Cardiac muscle cell (in vitro differentiated cells and primary cell): ENCODE measurements at regions not wholly inside any gene's neighbourhood (a gene's known extent, or its start where the extent isn't known, plus 50 kb on each side); places are given as distances from the start of the nearest gene placed in this dataset.

Experiments used
- DNase-seq, 2 donors: peaks; one replicate each; pipeline versions ENCODE4 v3.0.0 to v3.0.0-alpha.2; 2010 to 2017; ENCODE audit warnings: low read depth in 1 of 2, low spot score in 1 of 2
- H3K27ac ChIP-seq: fragments of 200-600 bp; sonication (generic); 2 replicates; pipeline ENCODE4 v1.5.1; 2016
- H3K27me3 ChIP-seq: fragments of 200-600 bp; sonication (generic); 2 replicates; pipeline ENCODE4 v1.6.0; 2016; ENCODE audit warnings: control low read depth
- H3K36me3 ChIP-seq: fragments of 200-600 bp; sonication (generic); 2 replicates; pipeline ENCODE4 v1.5.1; 2016; ENCODE audit warnings: control low read depth
- H3K4me1 ChIP-seq: fragments of 200-600 bp; sonication (generic); 2 replicates; pipeline ENCODE4 v1.8.1; 2017; ENCODE audit warnings: low read depth, mild to moderate bottlenecking, mixed run types
- H3K4me3 ChIP-seq: fragments of 200-600 bp; sonication (generic); 2 replicates; pipeline ENCODE4 v1.5.1; 2016; ENCODE audit warnings: mild to moderate bottlenecking
- H3K9me3 ChIP-seq: fragments of 200-600 bp; sonication (generic); 2 replicates; pipeline ENCODE4 v1.5.1; 2017; ENCODE audit warnings: low read depth, mild to moderate bottlenecking, control low read depth
- TF ChIP-seq, protein P1 (sequence below): IDR thresholded peaks from 2 replicates; pipeline ENCODE4 v1.5.1; 2012; ENCODE audit warnings: low read depth, mild to moderate bottlenecking, low read length

DNA sequence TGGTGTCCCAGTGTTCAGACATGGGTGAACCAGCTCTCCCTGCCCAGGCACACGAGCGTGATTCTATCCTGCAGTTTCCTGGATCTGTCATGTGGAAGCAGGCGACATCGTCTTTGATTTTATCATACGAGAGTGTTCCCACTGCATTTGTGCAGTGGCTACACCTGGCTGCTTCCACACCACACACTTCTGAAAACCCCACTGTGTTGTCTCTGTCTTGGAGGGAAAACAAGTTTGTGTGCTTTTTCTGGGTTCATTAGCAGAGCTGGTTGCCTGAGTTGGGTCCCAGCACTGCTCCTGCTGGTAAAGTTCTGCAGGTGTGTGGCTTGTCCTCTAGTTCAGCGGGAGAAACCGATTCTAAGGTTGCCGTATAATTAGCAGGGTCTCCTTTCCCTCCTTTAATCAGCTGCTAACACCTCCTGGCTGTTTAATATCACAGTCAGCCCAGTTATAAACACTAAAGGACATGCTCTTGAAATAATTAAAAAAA is 58.5 kb upstream of the TWIST2 start:
- H3K27me3 ChIP-seq: no peaks in the 10 kb centered on the region
- no peaks in the 10 kb centered on the region for H3K9me3 ChIP-seq
- no peaks in the 10 kb centered on the region for H3K4me1 ChIP-seq
- TF ChIP-seq, protein P1, sequence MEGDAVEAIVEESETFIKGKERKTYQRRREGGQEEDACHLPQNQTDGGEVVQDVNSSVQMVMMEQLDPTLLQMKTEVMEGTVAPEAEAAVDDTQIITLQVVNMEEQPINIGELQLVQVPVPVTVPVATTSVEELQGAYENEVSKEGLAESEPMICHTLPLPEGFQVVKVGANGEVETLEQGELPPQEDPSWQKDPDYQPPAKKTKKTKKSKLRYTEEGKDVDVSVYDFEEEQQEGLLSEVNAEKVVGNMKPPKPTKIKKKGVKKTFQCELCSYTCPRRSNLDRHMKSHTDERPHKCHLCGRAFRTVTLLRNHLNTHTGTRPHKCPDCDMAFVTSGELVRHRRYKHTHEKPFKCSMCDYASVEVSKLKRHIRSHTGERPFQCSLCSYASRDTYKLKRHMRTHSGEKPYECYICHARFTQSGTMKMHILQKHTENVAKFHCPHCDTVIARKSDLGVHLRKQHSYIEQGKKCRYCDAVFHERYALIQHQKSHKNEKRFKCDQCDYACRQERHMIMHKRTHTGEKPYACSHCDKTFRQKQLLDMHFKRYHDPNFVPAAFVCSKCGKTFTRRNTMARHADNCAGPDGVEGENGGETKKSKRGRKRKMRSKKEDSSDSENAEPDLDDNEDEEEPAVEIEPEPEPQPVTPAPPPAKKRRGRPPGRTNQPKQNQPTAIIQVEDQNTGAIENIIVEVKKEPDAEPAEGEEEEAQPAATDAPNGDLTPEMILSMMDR: no peak
- no peak overlapping the region for H3K27ac ChIP-seq
- no peaks in the 10 kb centered on the region for H3K36me3 ChIP-seq
- DNase-seq: no peak
- H3K4me3 ChIP-seq: no peak overlapping the region

DNA sequence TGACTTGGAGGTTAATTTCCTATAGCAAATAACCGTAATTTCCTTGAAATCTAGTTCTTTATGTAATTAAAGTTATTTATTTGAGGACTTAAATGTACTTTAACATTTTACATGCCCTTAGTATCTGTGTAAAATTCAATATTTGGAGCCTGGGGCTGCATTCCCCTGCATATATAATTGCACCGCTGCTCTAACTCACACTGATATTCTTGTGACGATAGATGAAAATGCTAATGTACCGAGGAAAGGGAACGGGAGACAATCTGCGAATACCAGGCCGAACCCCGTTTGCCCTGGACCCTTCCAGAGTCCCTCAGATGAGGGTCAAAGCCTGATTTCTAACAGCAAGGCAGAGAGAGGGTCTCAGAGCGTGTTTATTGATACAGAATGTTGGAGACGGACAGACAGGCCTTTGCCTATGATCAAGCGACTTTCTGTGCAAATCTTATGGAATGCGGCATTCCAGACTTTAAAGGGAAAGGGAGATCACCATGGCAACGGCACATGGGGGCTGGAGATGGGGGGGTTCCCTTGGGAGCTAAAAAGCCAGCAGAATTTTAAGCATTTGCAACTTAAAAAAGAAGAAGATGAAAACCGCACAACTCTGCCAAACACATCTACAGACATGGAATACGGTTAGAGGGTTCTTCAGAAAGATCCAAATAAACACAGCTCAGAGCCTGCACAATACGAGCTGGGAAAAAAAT is 57.6 kb upstream of the TWIST2 start:
- DNase-seq: peak in 1 of 2 donors; percentile 17
- Histone ChIP-seq H3K4me1 (no peaks in the 10 kb centered on the region), H3K9me3 (no peaks in the 10 kb centered on the region), H3K27ac (no peak overlapping the region), H3K4me3 (no peak overlapping the region), H3K36me3 (no peaks in the 10 kb centered on the region), H3K27me3 (no peaks in the 10 kb centered on the region)
- TF ChIP-seq, protein P1: no peak

DNA sequence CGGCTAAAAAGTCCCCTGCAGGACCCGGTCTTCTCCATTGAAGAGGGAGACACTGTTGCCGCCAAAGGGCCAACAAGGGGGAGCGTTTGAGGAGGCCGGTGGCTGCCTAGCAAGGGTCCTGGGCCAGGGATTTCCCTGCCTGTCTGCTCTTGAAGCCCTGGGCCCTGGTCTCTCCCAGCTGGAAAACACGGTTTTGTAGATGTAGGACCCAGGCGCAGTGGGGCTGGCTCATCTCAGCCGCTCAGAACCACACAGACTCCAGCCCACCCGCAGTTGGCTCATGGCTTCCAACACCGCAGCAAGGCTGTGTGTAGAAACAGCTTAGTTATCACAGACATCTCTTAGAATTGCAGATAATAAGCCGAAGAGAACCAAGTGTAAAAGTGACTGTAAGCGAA is 57.1 kb upstream of the TWIST2 start:
- H3K4me3 ChIP-seq: no peak overlapping the region
- H3K27ac ChIP-seq: no peak overlapping the region
- TF ChIP-seq, protein P1: no peak
- no peaks in the 10 kb centered on the region for H3K36me3 ChIP-seq
- H3K4me1 ChIP-seq: no peaks in the 10 kb centered on the region
- H3K9me3 ChIP-seq: no peaks in the 10 kb centered on the region
- peak in 1 of 2 donors; percentile 18 for DNase-seq
- no peaks in the 10 kb centered on the region for H3K27me3 ChIP-seq

GRCh38 chr2:238791354-238791753 is 56.5 kb upstream of the TWIST2 start:
- Histone ChIP-seq H3K9me3 (no peaks in the 10 kb centered on the region), H3K4me3 (no peak overlapping the region), H3K27ac (no peak overlapping the region), H3K36me3 (no peaks in the 10 kb centered on the region), H3K4me1 (no peaks in the 10 kb centered on the region), H3K27me3 (no peaks in the 10 kb centered on the region)
- DNase-seq: no peak
- TF ChIP-seq, protein P1: no peak

DNA sequence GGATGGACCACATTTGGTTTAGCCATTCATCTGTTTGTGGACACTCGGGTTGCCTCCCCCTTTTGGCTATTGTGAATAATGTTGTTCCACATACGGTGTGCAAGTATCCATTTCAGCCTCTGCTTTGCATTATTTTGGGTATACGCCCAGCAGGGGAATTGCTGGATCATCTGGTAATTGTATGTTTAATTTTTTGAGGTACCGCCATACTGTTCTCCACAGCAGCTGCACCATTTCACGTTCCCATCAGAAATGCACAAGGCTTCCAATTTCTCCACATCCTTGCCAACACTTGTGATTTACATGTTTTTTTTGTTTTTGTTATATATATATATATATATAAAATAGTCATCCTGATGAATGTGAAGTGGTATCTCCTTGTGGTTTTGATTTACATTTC is 54.6 kb upstream of the TWIST2 start:
- H3K27ac ChIP-seq: no peak overlapping the region
- H3K4me3 ChIP-seq: no peak overlapping the region
- no peaks in the 10 kb centered on the region for H3K4me1 ChIP-seq
- no peaks in the 10 kb centered on the region for H3K36me3 ChIP-seq
- TF ChIP-seq, protein P1: no peak
- no peaks in the 10 kb centered on the region for H3K27me3 ChIP-seq
- H3K9me3 ChIP-seq: no peaks in the 10 kb centered on the region
- DNase-seq: peak in 1 of 2 donors; percentile 10
